Astrocyte of the cerebellum (primary cell): ENCODE measurements at regions not wholly inside any gene's neighbourhood (a gene's known extent, or its start where the extent isn't known, plus 50 kb on each side); places are given as distances from the start of the nearest gene placed in this dataset.

ENCODE experiments used
- DNase-seq: peaks from one replicate; pipeline ENCODE4 v3.0.0-alpha.2; 2011; ENCODE audit warnings: low read depth
- H3K4me3 ChIP-seq: 2 replicates; pipeline ENCODE4 v1.5.1; 2011; ENCODE audit warnings: mild to moderate bottlenecking, low read depth, low read length, moderate library complexity
- CTCF ChIP-seq: IDR thresholded peaks from 2 replicates; pipeline ENCODE4 v1.5.1; 2012; ENCODE audit warnings: low read length, low read depth, moderate library complexity, mild to moderate bottlenecking; ENCODE audit errors: missing control alignments
- in situ Hi-C: cut with HindIII; loops from 2 replicates; pipeline ENCODE4 v1.10.0; 2017; ENCODE audit warnings: low sequenced_read_pairs

GRCh38 chr2:62306751-62307468, 111.0 kb downstream of the B3GNT2 start:
- in situ Hi-C loops = no loop called here
- DNase-seq = no peak
- no peak for TF ChIP-seq CTCF
- H3K4me3 ChIP-seq = no peak overlapping the region

GRCh38 chr2:62305421-62306176, 109.7 kb downstream of the B3GNT2 start:
- TF ChIP-seq CTCF = no peak
- no peak overlapping the region for H3K4me3 ChIP-seq
- no peak for DNase-seq
- in situ Hi-C loops = no loop called here

- TF ChIP-seq CTCF = no peak
- peak; percentile 83 for DNase-seq
- in situ Hi-C loops = no loop called here
- no peak overlapping the region for H3K4me3 ChIP-seq
Measured at GRCh38 chr2:62304429-62305417, 108.8 kb downstream of the B3GNT2 start.

- no peak for DNase-seq
Measured at GRCh38 chr2:62303788-62304187, 107.9 kb downstream of the B3GNT2 start.

GRCh38 chr2:62302631-62303435, 106.9 kb downstream of the B3GNT2 start:
- DNase-seq = no peak
- in situ Hi-C loops = no loop called here
- TF ChIP-seq CTCF = no peak
- H3K4me3 ChIP-seq = no peak overlapping the region

More at GRCh38 chr2:62303788-62304187, 107.9 kb downstream of the B3GNT2 start:
- in situ Hi-C loops = no loop called here
- no peak for TF ChIP-seq CTCF
- no peak overlapping the region for H3K4me3 ChIP-seq
